ENCODE measurements at regions not wholly inside any gene's neighbourhood (a gene's known extent, or its start where the extent isn't known, plus 50 kb on each side); places are given as distances from the start of the nearest gene placed in this dataset.

DNA sequence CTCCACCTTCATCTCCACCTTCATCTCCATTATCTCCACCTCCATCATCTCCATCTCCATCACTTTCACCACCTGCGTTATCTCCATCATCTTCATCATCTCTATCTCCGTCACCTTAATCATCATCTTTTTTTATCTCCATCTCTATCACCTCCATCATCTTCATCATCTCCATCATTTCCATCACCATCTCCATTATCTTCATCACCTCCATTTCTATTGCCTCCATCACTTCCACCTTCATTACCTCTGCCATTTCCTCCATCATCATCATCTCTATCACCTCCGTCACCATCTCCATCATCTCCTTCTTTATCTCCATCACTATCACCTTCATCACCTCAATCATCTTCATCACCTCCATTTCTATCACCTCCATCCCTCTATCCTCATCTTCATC lies 573.5 kb downstream of the TBC1D22A start:
- peaks cover 3% of the 10 kb centered on the region; the same call in 1 of the 2 replicates for H3K9me3 ChIP-seq (ENCODE audit: insufficient read depth, low read depth, low read length)

GRCh38 chr22:47335460-47335859 lies 573.0 kb downstream of the TBC1D22A start:
- peaks cover 3% of the 10 kb centered on the region; the same call in 1 of the 2 replicates for H3K9me3 ChIP-seq (ENCODE audit: insufficient read depth, low read depth, low read length)
- no peak overlapping the region for H3K27ac ChIP-seq (ENCODE audit: low read length)
- H3K36me3 ChIP-seq (ENCODE audit: insufficient read depth, low read depth, low read length), result no peaks in the 10 kb centered on the region
- no peak overlapping the region for H3K9ac ChIP-seq (ENCODE audit: low read depth, low read length)
- no peaks in the 10 kb centered on the region for H3K27me3 ChIP-seq (ENCODE audit: insufficient read depth, low read length)
- no peaks in the 10 kb centered on the region for H3K4me1 ChIP-seq (ENCODE audit: insufficient read depth, low read length)
- no peak overlapping the region for H3K4me3 ChIP-seq (ENCODE audit: low read length)

More for the DNA sequence above, 573.5 kb downstream of the TBC1D22A start:
- Histone ChIP-seq H3K9ac (ENCODE audit: low read depth, low read length) (no peak overlapping the region), H3K27me3 (ENCODE audit: insufficient read depth, low read length) (no peaks in the 10 kb centered on the region), H3K36me3 (ENCODE audit: insufficient read depth, low read depth, low read length) (no peaks in the 10 kb centered on the region), H3K4me1 (ENCODE audit: insufficient read depth, low read length) (no peaks in the 10 kb centered on the region), H3K4me3 (ENCODE audit: low read length) (no peak overlapping the region), H3K27ac (ENCODE audit: low read length) (no peak overlapping the region)

GRCh38 chr22:47334601-47335000 lies 572.2 kb downstream of the TBC1D22A start:
- no peaks in the 10 kb centered on the region for H3K27me3 ChIP-seq (ENCODE audit: insufficient read depth, low read length)
- H3K4me1 ChIP-seq (ENCODE audit: insufficient read depth, low read length), result no peaks in the 10 kb centered on the region
- H3K9me3 ChIP-seq (ENCODE audit: insufficient read depth, low read depth, low read length), result peaks cover 3% of the 10 kb centered on the region; the same call in 1 of the 2 replicates
- no peak overlapping the region for H3K27ac ChIP-seq (ENCODE audit: low read length)
- no peak overlapping the region for H3K9ac ChIP-seq (ENCODE audit: low read depth, low read length)
- H3K4me3 ChIP-seq (ENCODE audit: low read length), result no peak overlapping the region
- no peaks in the 10 kb centered on the region for H3K36me3 ChIP-seq (ENCODE audit: insufficient read depth, low read depth, low read length)

DNA sequence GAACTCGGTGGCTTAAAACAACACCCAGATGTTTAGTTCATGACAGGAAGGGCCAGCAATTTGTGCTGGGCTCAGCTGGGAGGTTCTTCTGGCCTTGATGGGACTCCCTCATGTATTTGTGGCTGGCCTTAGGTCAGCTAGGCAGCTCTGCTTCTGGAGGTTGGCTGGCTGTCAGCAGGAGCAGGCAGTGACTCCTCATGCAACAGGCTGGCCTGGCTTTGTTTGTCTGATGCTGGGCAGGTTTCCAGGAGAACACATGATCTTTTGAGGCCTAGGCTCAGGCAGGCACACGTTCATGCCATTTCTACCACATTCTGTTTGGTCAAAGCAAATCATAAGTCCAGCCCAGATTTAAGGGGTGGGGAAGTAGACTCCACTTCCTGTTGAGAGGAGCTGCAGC lies 571.2 kb downstream of the TBC1D22A start:
- H3K4me3 ChIP-seq (ENCODE audit: low read length), result no peak overlapping the region
- no peak overlapping the region for H3K9ac ChIP-seq (ENCODE audit: low read depth, low read length)
- no peaks in the 10 kb centered on the region for H3K27me3 ChIP-seq (ENCODE audit: insufficient read depth, low read length)
- H3K9me3 ChIP-seq (ENCODE audit: insufficient read depth, low read depth, low read length), result peaks cover 3% of the 10 kb centered on the region; the same call in 1 of the 2 replicates
- H3K36me3 ChIP-seq (ENCODE audit: insufficient read depth, low read depth, low read length), result no peaks in the 10 kb centered on the region
- no peaks in the 10 kb centered on the region for H3K4me1 ChIP-seq (ENCODE audit: insufficient read depth, low read length)
- H3K27ac ChIP-seq (ENCODE audit: low read length), result no peak overlapping the region

- Histone ChIP-seq H3K9ac (ENCODE audit: low read depth, low read length) (no peak overlapping the region), H3K27ac (ENCODE audit: low read length) (no peak overlapping the region), H3K4me1 (ENCODE audit: insufficient read depth, low read length) (no peaks in the 10 kb centered on the region), H3K4me3 (ENCODE audit: low read length) (no peak overlapping the region), H3K27me3 (ENCODE audit: insufficient read depth, low read length) (no peaks in the 10 kb centered on the region), H3K36me3 (ENCODE audit: insufficient read depth, low read depth, low read length) (no peaks in the 10 kb centered on the region), H3K9me3 (ENCODE audit: insufficient read depth, low read depth, low read length) (peaks cover 3% of the 10 kb centered on the region; the same call in 1 of the 2 replicates)
These were observed 570.0 kb downstream of the TBC1D22A start for GRCh38 chr22:47332246-47332980.

DNA sequence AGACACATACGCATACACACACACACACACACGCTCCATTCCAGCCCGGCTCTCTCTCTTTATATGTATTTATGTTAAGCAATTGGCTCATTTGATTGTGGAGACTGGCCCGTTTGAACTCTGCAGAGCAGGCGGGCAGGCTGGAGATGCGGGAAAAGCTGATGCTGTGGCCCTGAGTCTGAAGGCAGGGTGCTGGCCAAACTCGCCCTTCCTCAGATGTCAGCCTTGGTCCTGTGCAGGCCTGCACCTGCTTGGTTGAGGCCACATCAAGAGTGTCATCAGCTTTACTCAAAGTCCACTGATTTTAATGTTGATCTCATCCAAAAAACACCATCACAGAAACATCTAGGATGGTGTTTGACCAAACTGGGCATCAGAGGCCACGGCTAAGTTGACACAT lies 569.3 kb downstream of the TBC1D22A start:
- Histone ChIP-seq H3K4me1 (ENCODE audit: insufficient read depth, low read length) (no peaks in the 10 kb centered on the region), H3K36me3 (ENCODE audit: insufficient read depth, low read depth, low read length) (no peaks in the 10 kb centered on the region), H3K4me3 (ENCODE audit: low read length) (no peak overlapping the region), H3K27me3 (ENCODE audit: insufficient read depth, low read length) (no peaks in the 10 kb centered on the region), H3K9me3 (ENCODE audit: insufficient read depth, low read depth, low read length) (peaks cover 3% of the 10 kb centered on the region; the same call in 1 of the 2 replicates), H3K27ac (ENCODE audit: low read length) (no peak overlapping the region), H3K9ac (ENCODE audit: low read depth, low read length) (no peak overlapping the region)

DNA sequence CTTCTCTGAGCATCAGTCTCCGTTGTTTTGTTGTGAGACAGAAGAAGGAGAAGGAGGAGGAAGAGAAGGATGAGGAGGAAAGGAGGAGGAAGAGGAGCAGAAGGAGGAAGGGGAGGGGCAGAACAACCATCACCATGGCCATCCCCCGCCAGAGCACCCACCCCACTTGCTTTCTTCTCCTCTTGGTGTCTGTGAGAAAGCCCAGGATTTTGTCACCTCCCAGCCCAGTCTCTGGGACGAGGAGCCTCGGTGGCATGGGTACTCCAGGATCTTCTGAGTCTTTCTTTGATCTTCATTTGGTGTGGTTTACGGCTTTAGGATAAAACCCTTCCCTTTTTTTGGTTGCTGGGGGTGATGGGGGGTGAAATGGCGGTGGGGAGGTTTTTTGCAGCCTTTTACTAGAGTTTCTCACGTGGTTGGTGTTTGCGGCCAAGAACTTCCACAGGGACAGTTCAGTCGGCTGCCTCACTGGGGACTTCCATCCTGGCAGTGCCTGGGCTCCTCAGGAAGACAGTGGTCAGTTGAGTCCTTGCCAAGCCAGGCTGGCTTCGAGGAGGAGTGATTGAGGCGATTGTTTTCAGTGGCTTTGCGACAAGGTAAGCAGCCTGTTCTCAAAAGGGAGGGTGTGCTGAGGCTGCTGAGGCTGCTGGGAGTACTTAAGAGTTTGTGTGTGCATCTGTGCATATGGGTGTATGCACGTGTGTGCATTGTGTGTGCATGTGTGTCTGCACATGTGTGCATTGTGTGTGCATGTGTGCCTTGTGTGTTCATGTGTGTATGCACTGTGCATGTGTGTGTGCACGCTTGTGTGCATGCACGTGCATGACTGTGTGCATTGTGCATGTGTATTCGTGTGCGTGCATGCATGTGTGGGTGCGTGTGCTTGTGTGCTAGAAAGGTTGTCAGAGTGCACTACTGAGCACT lies 567.5 kb downstream of the TBC1D22A start:
- Histone ChIP-seq H3K9me3 (ENCODE audit: insufficient read depth, low read depth, low read length) (no peaks in the 10 kb centered on the region; the same call in 1 of the 2 replicates), H3K4me1 (ENCODE audit: insufficient read depth, low read length) (no peaks in the 10 kb centered on the region), H3K9ac (ENCODE audit: low read depth, low read length) (no peak overlapping the region), H3K27ac (ENCODE audit: low read length) (no peak overlapping the region), H3K27me3 (ENCODE audit: insufficient read depth, low read length) (no peaks in the 10 kb centered on the region), H3K4me3 (ENCODE audit: low read length) (no peak overlapping the region), H3K36me3 (ENCODE audit: insufficient read depth, low read depth, low read length) (no peaks in the 10 kb centered on the region)

DNA sequence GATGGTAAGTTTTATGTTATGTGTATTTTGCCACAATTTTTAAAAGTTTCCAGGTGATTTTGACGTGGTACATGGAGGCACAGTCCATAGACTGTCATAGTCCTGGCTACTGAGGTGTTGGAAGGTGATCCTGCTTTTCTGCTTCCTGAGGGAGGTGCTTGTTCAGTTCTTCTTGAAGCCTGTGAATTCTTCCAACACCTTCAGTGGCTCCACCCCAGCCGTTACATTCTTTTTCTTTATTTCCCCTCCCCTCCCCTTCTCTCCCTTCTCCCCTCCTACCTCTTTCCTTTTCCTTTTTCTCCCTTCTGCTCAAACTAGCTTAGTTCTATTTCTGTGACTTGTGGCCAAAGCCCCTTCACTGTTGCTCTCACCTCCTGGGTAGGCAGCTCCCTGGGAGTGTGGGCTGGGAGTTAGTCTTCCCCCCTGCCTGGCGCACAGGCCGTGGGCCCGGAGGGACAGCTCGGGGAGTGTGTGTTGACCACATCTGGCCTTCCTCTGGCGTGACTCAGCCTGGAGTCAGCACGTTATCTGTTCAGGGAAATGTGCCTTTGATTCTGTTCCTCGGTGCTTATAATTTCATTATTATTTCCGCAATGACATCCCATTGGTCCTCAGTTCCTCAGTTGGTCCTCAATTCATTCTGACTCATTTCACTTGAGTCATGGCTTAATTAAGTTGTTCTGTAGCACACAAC lies 566.2 kb downstream of the TBC1D22A start:
- Histone ChIP-seq H3K27me3 (ENCODE audit: insufficient read depth, low read length) (no peaks in the 10 kb centered on the region), H3K36me3 (ENCODE audit: insufficient read depth, low read depth, low read length) (no peaks in the 10 kb centered on the region), H3K4me1 (ENCODE audit: insufficient read depth, low read length) (no peaks in the 10 kb centered on the region), H3K4me3 (ENCODE audit: low read length) (no peak overlapping the region), H3K27ac (ENCODE audit: low read length) (no peak overlapping the region), H3K9me3 (ENCODE audit: insufficient read depth, low read depth, low read length) (no peaks in the 10 kb centered on the region), H3K9ac (ENCODE audit: low read depth, low read length) (no peak overlapping the region)

DNA sequence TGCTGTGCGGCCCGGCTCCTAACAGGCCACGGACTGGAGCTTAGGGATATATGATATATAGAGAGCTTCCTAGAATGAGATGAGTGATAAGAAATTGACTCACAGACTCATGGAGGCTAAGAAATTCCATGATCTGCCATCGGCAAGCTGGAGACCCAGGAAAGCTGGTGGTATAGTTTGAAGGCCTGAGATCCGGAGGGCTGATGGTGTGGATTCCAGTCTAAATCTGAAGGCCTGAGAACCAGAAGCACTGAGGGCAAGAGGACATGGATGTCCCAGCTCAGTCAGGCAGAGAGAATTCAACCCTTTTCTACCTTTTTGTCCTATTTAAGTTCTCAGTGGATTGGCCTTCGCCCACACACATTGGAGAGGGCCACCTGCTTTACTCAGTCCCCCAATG lies 564.8 kb downstream of the TBC1D22A start:
- H3K4me3 ChIP-seq (ENCODE audit: low read length), result no peak overlapping the region
- H3K36me3 ChIP-seq (ENCODE audit: insufficient read depth, low read depth, low read length), result no peaks in the 10 kb centered on the region
- H3K4me1 ChIP-seq (ENCODE audit: insufficient read depth, low read length), result no peaks in the 10 kb centered on the region
- no peak overlapping the region for H3K27ac ChIP-seq (ENCODE audit: low read length)
- H3K9me3 ChIP-seq (ENCODE audit: insufficient read depth, low read depth, low read length), result no peaks in the 10 kb centered on the region
- no peaks in the 10 kb centered on the region for H3K27me3 ChIP-seq (ENCODE audit: insufficient read depth, low read length)
- no peak overlapping the region for H3K9ac ChIP-seq (ENCODE audit: low read depth, low read length)

GRCh38 chr22:47325249-47325648 lies 562.8 kb downstream of the TBC1D22A start:
- H3K27me3 ChIP-seq (ENCODE audit: insufficient read depth, low read length), result no peaks in the 10 kb centered on the region
- no peaks in the 10 kb centered on the region for H3K4me1 ChIP-seq (ENCODE audit: insufficient read depth, low read length)
- no peaks in the 10 kb centered on the region for H3K36me3 ChIP-seq (ENCODE audit: insufficient read depth, low read depth, low read length)
- H3K9ac ChIP-seq (ENCODE audit: low read depth, low read length), result no peak overlapping the region
- H3K27ac ChIP-seq (ENCODE audit: low read length), result no peak overlapping the region
- peaks cover 15% of the 10 kb centered on the region for H3K9me3 ChIP-seq (ENCODE audit: insufficient read depth, low read depth, low read length)
- H3K4me3 ChIP-seq (ENCODE audit: low read length), result no peak overlapping the region

GRCh38 chr22:47324435-47324990 lies 562.1 kb downstream of the TBC1D22A start:
- H3K4me1 ChIP-seq (ENCODE audit: insufficient read depth, low read length), result no peaks in the 10 kb centered on the region
- no peaks in the 10 kb centered on the region for H3K27me3 ChIP-seq (ENCODE audit: insufficient read depth, low read length)
- no peaks in the 10 kb centered on the region for H3K36me3 ChIP-seq (ENCODE audit: insufficient read depth, low read depth, low read length)
- peaks cover 15% of the 10 kb centered on the region for H3K9me3 ChIP-seq (ENCODE audit: insufficient read depth, low read depth, low read length)
- no peak overlapping the region for H3K9ac ChIP-seq (ENCODE audit: low read depth, low read length)
- H3K4me3 ChIP-seq (ENCODE audit: low read length), result no peak overlapping the region
- H3K27ac ChIP-seq (ENCODE audit: low read length), result no peak overlapping the region

All from iPS-20b (cell line).